Activated T-helper 1 cell treated with anti-CD3 and anti-CD28 coated beads, Interleukin-2, amount 50 U/mL, for 16 hours (primary cell): ENCODE measurements at regions not wholly inside any gene's neighbourhood (a gene's known extent, or its start where the extent isn't known, plus 50 kb on each side); places are given as distances from the start of the nearest gene placed in this dataset.
"Not testable (repeated sequence)": the region's sequence is repeated elsewhere in the genome, so short reads cannot be mapped to it uniquely, and the experiment has no call there.

Experiments used
- DNase-seq, 2 donors: peaks; one replicate each; pipeline ENCODE4 v3.0.0-alpha.2; 2020; ENCODE audit warnings: low read depth in 1 of 2, low spot score in 1 of 2

DNA sequence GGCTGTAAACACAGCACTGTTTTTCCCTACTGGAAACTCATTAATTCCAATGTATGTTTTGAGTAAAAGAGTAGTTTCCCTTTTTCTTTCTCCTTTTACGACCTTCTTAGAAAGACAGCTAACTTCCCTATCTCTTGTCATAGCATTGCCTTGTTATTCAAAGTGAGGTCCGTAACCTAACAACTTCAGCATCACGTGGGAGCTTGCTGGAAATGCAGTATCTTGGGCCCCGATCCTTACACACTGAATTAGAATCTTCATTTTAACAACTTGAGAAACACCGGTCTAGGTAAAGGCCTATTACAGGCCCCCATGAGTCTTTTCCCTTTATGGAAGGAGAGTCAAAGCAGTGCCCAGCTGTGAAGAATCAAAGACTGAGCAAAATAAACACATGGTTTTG lies 230.7 kb upstream of the PRKD1 start:
- DNase-seq = no peak

DNA sequence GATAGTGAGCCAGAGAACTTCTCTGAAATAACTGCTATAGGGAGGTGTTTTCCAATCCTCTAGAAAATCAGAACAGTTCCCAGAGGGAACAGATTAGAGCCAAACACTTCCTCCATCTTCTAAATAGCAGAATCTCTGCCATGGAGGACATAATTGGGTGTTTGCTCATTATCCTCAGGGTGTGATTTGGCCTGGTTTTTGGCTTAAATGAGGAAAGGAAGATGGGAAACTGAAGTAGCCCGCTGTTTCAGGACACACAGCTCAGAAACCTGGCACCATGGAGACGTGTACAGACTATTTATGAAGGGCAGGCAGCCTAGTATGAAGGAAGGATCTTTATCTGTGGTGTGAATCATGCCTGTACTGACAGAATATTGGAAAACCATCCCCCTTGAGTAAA lies 231.7 kb upstream of the PRKD1 start:
- no peak for DNase-seq

DNA sequence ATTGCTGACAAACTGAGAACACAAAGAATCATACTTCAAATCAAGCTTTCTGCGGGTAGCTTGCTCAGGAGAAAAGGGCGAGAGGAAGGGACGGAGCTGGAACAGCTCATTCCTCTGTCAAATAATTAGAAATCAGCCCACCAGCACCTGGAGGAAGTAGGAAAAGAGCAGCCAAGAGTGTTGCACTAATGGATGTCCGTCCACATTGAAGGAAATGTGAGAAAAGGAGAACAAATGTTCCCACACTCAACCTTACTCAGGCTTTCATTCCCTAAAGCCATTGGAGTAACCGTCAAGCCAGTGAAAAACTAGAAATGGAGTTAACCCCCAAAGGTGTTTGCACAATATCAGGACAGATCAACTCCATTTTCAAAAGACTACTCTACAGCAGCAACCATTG lies 233.0 kb upstream of the PRKD1 start:
- DNase-seq = no peak

DNA sequence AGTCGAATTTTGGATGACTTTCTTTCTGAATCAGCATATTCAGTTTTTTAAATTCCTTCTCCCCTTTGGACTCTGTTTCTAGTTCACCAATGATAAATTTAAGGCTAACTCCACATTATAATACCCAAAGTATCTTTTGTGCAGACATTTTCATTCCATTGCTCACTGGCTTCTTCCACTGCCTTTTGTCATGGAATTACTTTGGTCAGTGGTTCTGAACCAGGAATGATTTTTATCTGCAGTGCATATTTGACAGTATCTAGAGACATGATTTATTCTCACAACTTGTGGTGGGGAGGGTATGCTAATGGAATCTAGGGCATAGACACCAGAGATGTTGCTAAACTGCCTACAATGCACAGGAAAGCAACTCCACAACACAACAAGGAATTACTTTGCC lies 234.4 kb upstream of the PRKD1 start:
- no peak for DNase-seq

DNA sequence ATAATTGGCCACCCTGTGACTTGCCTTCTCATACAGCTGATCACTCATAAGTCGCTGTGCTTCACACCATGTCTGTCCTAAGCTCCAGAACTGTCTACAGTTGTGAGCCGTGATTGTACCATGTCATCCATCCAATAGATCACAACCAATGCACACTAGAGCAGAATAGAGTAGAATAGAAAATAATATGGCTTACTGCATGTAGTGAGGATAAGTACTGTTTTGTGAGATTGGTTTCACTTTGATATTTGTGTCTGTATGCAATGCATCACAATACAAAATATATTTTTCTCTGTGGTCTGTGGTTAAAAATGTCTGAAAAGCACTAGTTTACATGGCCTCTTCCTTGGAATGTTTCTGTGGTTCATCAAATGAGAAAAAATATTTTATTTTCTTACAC lies 237.6 kb upstream of the PRKD1 start:
- no peak for DNase-seq

DNA sequence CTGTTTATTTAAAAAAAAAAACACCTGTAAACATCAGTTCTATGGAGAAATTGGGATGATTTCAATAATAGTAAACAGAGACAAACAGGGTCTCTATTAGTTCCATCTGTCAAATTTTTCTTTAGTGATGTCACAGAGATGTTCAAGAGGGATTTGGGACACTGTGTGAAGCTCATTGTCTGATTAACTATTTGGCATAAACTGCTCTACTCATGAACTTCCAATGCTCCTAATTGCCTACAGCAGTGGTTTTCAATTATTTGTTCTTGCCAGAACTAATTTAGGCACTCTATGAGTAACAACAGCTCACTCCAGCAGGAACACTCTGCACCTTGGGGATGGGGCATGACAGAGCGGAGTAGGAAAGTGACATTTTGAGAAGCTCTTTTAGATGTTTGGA lies 250.1 kb upstream of the PRKD1 start:
- no peak for DNase-seq

DNA sequence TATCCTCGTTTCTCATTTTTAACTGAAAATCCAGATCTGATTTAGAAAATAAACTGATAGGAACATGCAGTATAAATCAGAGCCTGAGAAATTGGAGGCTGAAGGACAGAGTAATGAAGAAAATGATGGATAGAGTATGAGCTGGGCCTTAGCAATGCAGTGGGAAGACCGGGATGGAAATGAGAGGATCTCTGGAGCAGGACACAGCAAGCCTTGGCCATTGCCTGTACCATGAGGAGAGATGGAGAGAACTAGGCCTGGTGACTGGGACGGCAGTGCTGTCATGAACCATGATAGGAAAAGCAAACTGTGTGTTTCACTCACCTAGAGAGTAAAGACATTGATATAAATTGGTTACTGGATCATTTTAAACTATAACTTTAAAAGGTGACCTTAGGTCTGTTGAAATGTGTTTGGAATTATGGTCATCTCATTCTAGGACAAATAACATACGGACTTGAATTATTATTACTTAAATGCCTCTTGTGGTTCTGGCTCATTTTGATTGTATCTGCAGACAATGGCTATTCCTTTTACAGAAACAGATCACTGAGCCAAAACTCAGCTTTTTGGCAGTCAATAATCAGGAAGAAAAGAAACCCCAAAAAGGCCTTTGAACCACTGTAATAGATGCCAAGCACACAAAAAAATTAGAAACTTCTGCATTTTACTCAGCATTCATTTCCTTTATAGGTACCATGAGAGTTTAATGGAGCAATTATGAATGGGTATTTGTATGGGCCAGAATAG lies 251.9 kb upstream of the PRKD1 start:
- DNase-seq = no peak

DNA sequence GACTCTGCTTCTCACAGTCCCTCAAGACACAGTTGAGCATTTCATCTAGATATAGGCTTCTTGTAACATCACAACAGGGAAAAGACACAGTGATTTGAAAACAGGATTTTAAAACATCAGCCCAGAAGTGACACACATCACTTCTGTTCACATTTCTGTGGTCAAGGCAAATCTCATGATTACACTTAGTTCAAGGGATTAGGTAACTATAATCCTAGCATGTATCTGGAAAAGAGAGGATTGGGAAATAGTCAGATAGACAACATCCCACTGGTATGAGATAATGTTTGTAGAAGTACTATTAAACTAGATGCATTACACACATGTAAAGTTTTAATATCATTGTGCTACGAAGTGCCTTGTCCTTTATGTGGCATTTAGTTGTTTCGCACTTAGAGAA lies 252.6 kb upstream of the PRKD1 start:
- DNase-seq = no peak

DNA sequence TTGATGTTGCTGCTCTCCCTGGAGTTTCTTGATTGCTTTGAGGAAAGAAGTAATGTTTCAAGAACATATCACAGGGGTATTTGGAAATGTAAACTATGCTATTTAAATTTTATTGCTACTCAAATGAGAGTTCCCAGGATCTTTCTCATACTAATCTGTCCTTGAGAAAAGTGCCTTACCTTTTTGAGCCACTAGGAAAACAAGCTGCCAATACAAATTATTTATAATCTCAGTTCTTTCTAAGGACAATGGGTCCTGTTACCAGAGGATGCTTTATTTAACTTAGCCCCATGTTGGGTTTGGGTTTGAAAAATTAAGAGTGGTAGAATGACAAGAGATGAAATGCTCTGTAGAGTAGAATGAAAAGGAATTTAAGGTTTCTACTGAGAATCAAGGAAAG lies 258.2 kb upstream of the PRKD1 start:
- DNase-seq = no peak

DNA sequence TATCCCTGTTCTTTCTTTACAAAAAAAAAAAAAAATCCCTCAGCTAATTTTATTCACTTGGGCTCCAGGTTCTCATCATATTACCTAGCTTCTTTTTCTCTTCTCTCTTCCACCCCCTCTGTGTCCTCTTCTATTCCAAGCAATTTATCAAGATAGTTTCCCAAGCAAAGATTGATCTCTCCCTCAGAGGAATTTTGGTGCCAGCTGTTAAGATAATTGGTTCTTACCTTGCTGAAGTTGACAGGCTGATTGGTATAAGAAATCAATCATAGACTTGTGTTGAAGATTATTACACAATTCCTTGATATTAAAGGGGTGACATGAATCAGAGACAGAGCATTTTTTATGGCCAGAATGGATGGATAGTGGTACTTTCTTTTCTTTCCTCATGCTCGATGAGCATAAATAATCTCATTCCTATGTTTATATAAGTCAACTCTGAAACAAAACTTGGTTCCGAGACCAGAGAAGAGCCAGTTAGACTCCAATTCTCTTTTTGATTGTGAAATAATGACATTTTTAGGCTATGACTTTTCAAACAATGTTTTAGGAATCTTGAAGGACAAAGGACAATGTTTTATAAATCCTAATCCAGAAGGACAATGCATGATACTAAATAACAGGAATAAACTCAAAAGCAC lies 264.1 kb upstream of the PRKD1 start:
- no peak for DNase-seq

DNA sequence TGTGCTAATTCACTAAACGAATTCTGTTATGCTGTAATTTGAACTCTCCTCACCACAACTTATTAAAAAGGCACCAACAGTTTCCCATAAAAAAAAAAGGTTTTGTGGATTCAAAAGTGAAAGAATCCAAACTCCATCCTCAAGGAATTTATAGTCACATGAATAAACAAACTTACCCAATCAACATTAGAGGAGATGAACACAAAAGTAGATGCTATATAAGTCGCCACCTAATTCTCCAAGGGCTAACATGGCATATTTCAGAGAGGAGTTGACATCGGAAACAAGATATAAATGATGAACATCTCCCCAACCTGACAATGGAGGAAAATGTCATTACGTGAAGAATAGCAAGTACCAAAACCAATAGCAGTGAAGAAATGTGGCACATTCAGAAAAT lies 265.5 kb upstream of the PRKD1 start:
- no peak for DNase-seq

DNA sequence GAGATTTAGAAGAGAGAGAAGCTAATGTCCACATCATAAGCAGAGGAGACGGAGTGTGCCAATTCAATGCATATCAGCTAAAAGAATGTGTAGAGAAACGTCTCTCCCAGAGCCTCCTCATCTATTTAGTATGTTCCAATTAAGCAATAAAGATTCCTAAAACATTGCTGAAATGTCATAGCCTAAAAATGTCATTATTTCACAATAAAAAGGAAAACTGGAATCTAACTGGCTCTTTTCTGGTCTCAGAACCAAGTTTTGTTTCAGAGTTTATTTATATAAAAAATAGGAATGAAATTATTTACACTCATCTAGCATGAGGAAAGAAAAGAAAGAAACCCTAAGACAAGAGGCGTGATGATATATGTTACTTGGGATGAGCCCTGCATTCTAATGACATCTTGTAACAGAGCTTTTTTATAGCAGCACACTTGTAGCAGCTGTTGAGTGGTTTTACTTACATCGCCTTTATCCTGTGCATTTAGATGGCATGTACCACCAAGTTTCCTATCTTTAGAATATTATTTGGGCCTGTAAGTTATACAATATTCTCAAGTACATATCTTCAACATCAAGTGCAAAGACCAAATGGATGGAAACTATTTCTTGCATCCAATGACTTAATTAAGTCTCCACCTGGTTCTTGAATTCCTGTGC lies 266.3 kb upstream of the PRKD1 start:
- DNase-seq = no peak

DNA sequence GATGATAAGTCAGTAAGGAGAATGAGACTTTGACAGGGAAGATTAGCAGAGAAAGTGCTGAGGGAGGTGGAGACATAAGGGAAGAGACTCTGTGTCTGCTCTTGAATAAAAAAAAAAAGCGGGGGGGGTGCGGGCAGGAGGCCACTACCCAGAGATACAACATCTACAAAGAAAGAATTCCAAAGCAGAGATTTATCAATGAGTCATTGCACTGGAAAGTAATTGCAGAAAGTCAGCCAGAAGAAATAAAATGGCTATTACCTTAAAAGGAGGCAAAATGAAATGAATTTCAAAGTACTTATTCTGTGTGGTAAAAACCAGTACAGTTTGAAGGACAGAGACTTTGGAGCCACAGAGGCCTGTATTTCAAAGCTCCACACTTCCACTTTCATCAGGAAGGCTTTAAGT lies 267.1 kb upstream of the PRKD1 start:
- DNase-seq = no peak

DNA sequence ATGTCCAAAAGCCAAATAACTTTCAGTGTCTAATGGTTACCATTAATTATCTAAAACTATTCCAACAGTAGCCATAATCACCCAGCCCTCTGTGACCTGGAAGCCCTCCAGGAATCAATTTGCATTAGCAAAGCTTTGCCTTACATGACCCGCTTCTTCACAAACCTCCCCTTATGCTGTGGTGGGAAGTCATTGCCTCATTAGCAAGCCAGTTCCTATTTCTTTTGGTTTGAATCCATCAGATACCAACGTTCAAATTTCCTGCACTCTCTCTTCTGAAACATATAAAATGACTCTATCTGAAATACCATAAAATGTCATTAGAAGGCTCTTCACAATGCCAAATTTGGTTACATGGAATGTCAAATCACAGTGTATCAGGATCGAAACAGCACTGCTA lies 268.3 kb upstream of the PRKD1 start:
- no peak for DNase-seq

DNA sequence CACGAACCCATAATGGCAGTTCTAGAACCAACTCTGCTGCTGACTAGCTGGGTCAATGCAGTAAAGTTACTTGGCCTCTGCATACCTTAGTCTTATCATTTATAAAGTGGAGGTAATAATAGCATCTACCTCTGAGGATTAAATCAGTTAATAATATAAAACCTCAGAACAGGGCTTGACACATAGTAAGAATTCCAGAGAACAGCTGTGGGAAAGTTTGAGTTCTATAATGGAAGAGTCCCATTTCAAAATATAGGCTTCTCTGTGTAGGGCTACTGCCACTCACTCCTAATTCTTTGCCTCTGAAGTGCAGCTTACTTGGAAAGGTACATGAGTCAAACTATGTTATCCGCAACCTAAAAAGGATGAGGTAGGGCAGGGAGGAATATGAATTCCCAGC lies 269.2 kb upstream of the PRKD1 start:
- DNase-seq = no peak

DNA sequence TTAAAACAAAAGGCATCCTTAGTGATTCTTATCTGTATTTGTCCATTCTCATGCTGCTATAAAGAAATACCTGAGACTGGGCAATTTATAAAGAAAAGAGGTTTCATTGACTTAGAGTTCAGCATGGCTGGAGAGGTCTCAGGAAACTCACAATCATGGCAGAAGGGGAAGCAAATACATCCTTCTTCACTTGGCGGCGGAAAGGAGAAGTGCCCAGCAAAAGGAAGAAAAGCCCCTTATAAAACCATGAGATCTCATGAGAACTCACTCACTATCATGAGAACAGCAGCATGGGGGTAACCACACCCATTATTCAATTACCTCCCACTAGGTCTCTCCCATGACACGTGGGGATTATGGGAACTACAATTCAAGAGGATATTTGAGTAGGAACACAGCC lies 271.1 kb upstream of the PRKD1 start:
- DNase-seq = not testable (repeated sequence)

DNA sequence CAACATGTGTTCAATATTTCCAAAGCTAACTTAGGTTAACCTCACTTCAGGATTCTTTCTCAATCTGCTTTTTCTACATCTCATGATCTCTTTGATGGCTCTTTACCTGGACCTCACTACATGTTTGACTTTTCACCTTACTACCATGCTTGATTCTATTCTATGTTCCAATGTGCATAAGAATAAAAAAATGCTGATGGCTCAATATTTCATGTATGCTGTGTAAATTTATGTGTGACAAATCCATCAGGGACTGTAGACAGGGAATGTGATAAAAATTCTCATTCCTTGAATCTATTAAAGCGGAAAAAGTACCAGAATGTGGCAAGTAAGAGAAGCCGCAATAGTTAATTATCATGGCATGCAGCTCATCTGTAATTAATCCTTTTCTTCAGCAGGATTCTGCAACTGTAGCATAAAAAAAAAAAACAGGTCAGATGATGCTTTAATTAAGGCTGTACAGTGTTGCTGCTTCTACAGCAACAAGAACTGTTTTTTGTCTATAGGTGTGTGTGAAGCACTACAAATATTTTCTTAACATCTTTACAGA lies 276.9 kb upstream of the PRKD1 start:
- DNase-seq = no peak

DNA sequence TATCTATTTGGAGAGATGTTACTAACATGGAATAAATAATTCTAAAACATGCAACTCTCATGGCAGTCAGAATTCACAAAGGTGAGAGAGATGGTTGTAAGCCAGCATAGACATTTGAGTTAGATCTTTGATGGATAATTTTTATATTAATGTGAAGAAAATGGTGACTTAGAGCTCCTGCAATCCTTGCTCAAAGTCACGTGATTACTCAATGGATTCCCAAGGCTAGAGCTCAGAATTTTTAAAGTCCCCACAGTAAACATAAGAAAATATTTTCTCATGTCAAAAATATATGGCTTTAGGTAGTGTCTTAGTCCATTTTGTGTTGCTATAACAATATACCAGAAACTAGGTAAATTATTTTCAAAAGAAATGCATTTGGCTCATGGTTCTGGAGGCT lies 281.5 kb upstream of the PRKD1 start:
- DNase-seq = no peak

DNA sequence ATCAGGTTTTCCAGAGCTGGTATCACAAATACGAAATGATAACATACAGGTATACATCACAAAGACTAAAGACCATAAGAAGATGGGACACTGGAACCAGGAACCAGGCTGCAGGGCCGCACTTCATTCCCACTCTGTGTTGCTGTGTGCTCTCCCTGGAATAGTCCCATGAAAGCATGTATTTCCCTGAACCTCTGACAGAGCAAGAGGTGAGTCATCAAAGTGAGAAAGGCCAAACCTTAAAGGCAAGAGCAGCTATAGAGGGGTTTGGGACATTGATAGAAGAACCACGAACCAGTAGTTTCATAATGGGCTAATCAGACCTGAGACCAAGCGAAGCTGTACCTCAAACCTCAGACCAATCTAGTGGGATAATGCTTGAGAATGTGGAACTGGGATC lies 283.0 kb upstream of the PRKD1 start:
- DNase-seq = no peak

DNA sequence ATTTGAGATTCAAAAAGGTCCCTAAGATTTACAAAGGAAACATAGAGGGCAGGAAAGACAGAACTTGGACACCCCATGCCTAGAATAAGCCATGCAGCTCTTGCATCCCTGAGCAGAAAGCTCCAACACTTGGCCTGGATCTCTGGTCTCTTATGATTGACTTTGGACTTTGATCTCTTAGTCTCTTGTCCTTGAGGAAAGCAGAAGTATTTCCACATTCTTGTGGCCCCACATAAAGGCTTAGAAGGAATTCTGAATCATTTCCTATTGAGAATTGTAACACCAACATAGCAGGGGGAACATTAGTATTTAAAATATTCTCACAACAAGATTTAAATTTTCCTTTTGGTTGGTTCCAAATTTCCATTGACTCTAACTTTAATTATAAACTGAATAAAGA lies 283.7 kb upstream of the PRKD1 start:
- DNase-seq = no peak

DNA sequence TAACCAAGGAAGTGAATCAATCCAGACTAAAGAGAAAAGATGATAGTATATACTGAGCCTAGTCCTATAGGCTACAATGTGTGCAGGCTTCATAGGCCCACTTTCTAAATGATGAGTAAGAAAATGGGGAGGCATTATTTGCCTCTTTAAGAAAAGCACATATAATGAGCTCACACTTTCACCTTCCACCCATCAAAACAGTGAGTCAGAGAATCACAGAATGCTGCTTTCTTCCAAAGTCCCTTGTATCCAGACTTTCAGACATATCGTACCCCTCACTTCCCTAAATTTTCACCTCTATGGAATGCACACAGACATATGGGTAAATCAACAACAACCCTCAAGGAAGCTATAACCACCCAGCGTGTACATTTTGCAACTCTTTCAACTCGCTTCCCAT lies 286.4 kb upstream of the PRKD1 start:
- no peak for DNase-seq

DNA sequence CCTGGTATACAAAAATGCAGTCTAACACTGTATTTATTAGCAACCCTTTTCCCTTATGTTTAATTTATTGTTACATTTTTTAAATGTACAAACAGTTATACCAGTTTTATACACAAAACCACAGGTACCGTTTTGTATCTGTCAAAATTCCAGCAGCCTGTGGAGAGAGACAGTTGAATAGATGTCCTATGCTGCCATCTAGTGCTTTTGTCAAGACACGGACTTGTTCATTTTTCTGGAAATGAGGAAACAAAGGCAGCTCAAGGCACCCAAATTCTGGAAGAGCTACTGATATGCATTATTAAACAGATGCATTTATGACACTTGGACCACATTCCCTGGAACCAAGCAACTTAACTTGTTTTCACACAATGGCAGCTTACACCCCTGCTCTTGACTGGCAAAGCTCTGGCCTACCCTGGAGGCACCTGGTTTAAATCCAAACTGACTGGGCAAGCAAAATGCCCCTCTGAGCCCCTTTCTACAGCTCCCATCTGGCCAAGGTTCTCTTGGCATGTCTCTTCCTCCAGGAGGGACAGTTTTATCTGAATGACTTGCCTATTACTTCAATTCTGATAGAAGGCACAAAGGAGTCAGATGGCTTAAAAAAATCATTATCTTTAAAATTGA lies 286.9 kb upstream of the PRKD1 start:
- DNase-seq = no peak
